Endothelial cell of umbilical vein (primary cell): ENCODE measurements at regions not wholly inside any gene's neighbourhood (a gene's known extent, or its start where the extent isn't known, plus 50 kb on each side); places are given as distances from the start of the nearest gene placed in this dataset.

Experiments used
- BruUV-seq: library from RNA; stranded (reverse); fragments of 400-500 nt; replicated peaks from 2 replicates; lab custom pipeline; 2021; lab: Mats Ljungman, UMichigan
- CTCF ChIA-PET: fragments of 300-600, 350-600 bp; sonication (Branson Sonifier 250); formaldehyde crosslinking; loops from one replicate; lab custom pipeline; 2021; ENCODE audit warnings: antibody characterized with exemption, inconsistent platforms; lab: Charles Lee
- POLR2A ChIA-PET: fragments of 300-600, 350-600 bp; sonication (Branson Sonifier 250); formaldehyde crosslinking; loops from one replicate; lab custom pipeline; 2021; ENCODE audit warnings: antibody characterized with exemption, inconsistent platforms; lab: Charles Lee
- DNase-seq: peaks from one replicate; pipeline ENCODE4 v3.0.0-alpha.2; 2011; ENCODE audit warnings: low read depth, low spot score
- FAIRE-seq: peaks from 2 replicates; lab custom pipeline; 2011; peaks lifted over from hg19 to GRCh38; lab: Jason Lieb, UNC
- H2AFZ ChIP-seq: 2 replicates; pipeline ENCODE4 v1.6.0; 2012; ENCODE audit warnings: low read depth, low read length, control low read depth, inconsistent platforms
- H3K27ac ChIP-seq: 2 replicates; pipeline ENCODE4 v1.5.1; 2011; ENCODE audit warnings: low read depth, mild to moderate bottlenecking, control low read depth, low read length, moderate library complexity; ENCODE audit not compliant: insufficient read depth
- H3K27me3 ChIP-seq, 2 experiments: 2 replicates each; pipeline versions ENCODE4 v1.6.0 to v1.6.1; 2011; ENCODE audit warnings: low read length in 2 of 2, mixed read lengths in 1 of 2; ENCODE audit not compliant: control insufficient read depth in 2 of 2, insufficient read depth in 2 of 2
- H3K36me3 ChIP-seq, 2 experiments: 2 replicates in 1 of 2; 3 replicates in 1 of 2; pipeline ENCODE4 v1.5.1; 2011; ENCODE audit warnings: low read length in 2 of 2, mild to moderate bottlenecking in 1 of 2, moderate library complexity in 1 of 2; ENCODE audit not compliant: control insufficient read depth in 2 of 2, insufficient read depth in 2 of 2; ENCODE audit errors: extremely low read depth in 1 of 2
- H3K4me1 ChIP-seq: 3 replicates; pipeline ENCODE4 v1.5.1; 2011; ENCODE audit warnings: mild to moderate bottlenecking, low read length; ENCODE audit not compliant: control insufficient read depth, insufficient read depth; ENCODE audit errors: extremely low read depth
- H3K4me2 ChIP-seq: 2 replicates; pipeline ENCODE4 v1.6.1; 2011; ENCODE audit warnings: low read length, control low read depth, mixed read lengths; ENCODE audit not compliant: insufficient read depth
- H3K4me3 ChIP-seq, 3 experiments: fragments of 200-600 bp in 1 of 3; sonication (generic), shearing (Covaris generic) in 1 of 3; replicated peaks in 1 of 3; 2 replicates each; pipeline ENCODE4 v1.5.1; 2011 to 2016; ENCODE audit warnings: control low read depth in 3 of 3, low read length in 3 of 3, mild to moderate bottlenecking in 2 of 3, inconsistent platforms in 1 of 3, low read depth in 1 of 3, moderate library complexity in 1 of 3; ENCODE audit not compliant: insufficient read depth in 1 of 3
- H3K79me2 ChIP-seq: 2 replicates; pipeline ENCODE4 v1.6.0; 2012; ENCODE audit warnings: low read length, inconsistent platforms; ENCODE audit not compliant: control insufficient read depth, insufficient read depth
- H3K9ac ChIP-seq: replicated peaks from 2 replicates; pipeline ENCODE3; 2011; ENCODE audit warnings: low read length, control low read depth; ENCODE audit not compliant: insufficient read depth; ENCODE audit errors: extremely low read depth
- H3K9me1 ChIP-seq: replicated peaks from 3 replicates; pipeline ENCODE4 v1.6.0; 2011; ENCODE audit warnings: mild to moderate bottlenecking, low read length; ENCODE audit not compliant: control insufficient read depth, insufficient read depth; ENCODE audit errors: extremely low read depth
- H3K9me3 ChIP-seq: replicated peaks from 2 replicates; pipeline ENCODE4 v1.5.1; 2012; ENCODE audit warnings: low read length, inconsistent platforms; ENCODE audit not compliant: control insufficient read depth, insufficient read depth
- H4K20me1 ChIP-seq: replicated peaks from 2 replicates; pipeline ENCODE3; 2011; ENCODE audit warnings: mild to moderate bottlenecking, low read length; ENCODE audit not compliant: control insufficient read depth, insufficient read depth; ENCODE audit errors: extremely low read depth
- EZH2 ChIP-seq: IDR thresholded peaks from 2 replicates; pipeline ENCODE4 v1.6.1; 2012; ENCODE audit warnings: borderline replicate concordance, low read depth, mild to moderate bottlenecking, moderate library complexity, low read length, inconsistent platforms; ENCODE audit not compliant: severe bottlenecking
- FOS ChIP-seq: IDR thresholded peaks from 2 replicates; pipeline ENCODE4 v1.6.1; 2011; ENCODE audit warnings: mild to moderate bottlenecking, low read length, moderate library complexity, borderline replicate concordance; ENCODE audit not compliant: insufficient read depth
- GATA2 ChIP-seq: IDR thresholded peaks from 2 replicates; pipeline ENCODE4 v1.7.0; 2011; ENCODE audit warnings: low read depth, mild to moderate bottlenecking, moderate library complexity, mixed read lengths, low read length; ENCODE audit not compliant: insufficient read length, insufficient read depth
- JUN ChIP-seq: IDR thresholded peaks from 2 replicates; pipeline ENCODE4 v1.6.1; 2011; ENCODE audit warnings: borderline replicate concordance, low read depth; ENCODE audit not compliant: insufficient read length, insufficient read depth
- MYC ChIP-seq: IDR thresholded peaks from one replicate; pipeline ENCODE4 v1.6.1; 2011; ENCODE audit warnings: mild to moderate bottlenecking, low read depth, low read length
- POLR2A ChIP-seq: IDR thresholded peaks from 2 replicates; pipeline ENCODE4 v1.6.1; 2012; ENCODE audit warnings: low read depth, mild to moderate bottlenecking, control low read depth, low read length
- POLR2AphosphoS5 ChIP-seq: IDR thresholded peaks from 2 replicates; pipeline ENCODE4 v1.6.1; 2012; ENCODE audit warnings: low read depth, mild to moderate bottlenecking, control low read depth, low read length, moderate library complexity; ENCODE audit not compliant: insufficient read depth
- dilution Hi-C: fragments of 300-500 bp; cut with MboI; formaldehyde crosslinking; loops from one replicate; pipeline ENCODE4 v1.15.0; 2019; ENCODE audit warnings: low sequenced_read_pairs; ENCODE audit not compliant: extremely low pct_ligation_motif_present
- intact Hi-C: fragments of 100-400 bp; cut with micrococcal nuclease; formaldehyde crosslinking; loops from one replicate; pipeline ENCODE4 v1.10.0; 2022
- TF ChIP-seq, protein P1 (sequence below), 2 donors: IDR thresholded peaks; 1 replicate in 1 of 2; 2 replicates in 1 of 2; pipeline ENCODE4 v1.5.1; 2011; ENCODE audit warnings: low read length in 2 of 2, mild to moderate bottlenecking in 2 of 2, moderate library complexity in 2 of 2, control low read depth in 1 of 2, inconsistent platforms in 1 of 2, low read depth in 1 of 2; ENCODE audit not compliant: insufficient read depth in 1 of 2; ENCODE audit errors: extremely low read depth in 1 of 2
- TF ChIP-seq, protein P2 (sequence below): IDR thresholded peaks from 2 replicates; pipeline ENCODE4 v1.6.1; 2011; ENCODE audit not compliant: insufficient read depth, insufficient read length

DNA sequence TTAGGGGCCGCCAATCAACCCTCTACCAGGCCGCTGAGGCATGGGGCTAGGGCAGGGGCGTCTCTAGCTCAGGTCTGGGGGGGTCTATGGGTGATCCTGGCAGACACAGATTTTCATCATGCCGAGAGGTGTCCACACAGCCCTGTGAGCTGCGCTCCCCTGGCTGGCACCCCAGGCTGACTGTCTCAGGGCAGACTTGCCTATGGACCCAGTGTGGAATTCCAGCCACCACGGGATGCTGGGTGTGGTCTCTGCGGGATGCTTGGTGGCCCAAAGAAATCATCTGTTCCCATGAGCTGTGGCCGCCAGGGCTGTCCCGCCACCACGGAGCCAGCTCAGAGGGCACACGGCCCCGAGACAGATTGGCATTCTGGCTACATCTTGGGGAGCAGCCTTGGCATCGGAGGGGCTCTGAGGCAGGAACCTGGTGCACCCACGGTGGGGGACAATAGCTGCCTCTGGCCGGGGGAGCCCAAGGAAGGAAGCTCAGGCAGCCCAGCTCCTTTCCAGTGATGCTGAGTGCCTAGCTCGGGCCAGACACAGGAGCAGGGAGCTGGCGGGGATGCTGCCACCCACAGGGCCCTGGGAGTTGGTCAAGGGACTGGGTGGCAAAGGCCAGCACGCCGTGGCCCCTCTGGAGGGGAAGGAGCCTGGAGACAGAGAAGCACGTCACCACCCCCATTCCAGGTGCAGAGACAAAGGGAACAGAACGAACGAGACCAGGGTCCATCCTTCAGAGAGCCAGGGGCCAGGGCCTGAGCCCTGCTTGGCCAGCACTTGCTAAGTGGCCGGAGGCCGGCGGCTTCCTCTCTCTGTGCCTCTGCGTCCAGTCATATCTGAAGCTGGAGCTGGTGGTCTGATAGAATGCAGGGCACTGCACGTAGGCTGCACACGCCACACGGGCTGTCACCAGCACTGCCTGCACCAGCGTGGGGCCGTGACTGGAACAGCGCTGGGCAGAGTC is 64.4 kb upstream of the FGF3 start:
- BruUV-seq: no TSS peak
- Histone ChIP-seq H3K4me2 (no peak overlapping the region), H3K36me3 (no peaks in the 10 kb centered on the region), H4K20me1 (no peaks in the 10 kb centered on the region), H3K9me1 (no peaks in the 10 kb centered on the region), H3K4me3 (no peak overlapping the region), H3K27ac (no peak overlapping the region), H3K79me2 (no peaks in the 10 kb centered on the region), H3K4me1 (no peaks in the 10 kb centered on the region), H3K9ac (no peak overlapping the region), H2AFZ (no peak overlapping the region), H3K27me3 (no peaks in the 10 kb centered on the region), H3K9me3 (no peaks in the 10 kb centered on the region)
- CTCF ChIA-PET: no interaction called here
- TF ChIP-seq JUN (no peak), POLR2A (no peak), EZH2 (no peak), MYC (no peak), POLR2AphosphoS5 (no peak), FOS (no peak), GATA2 (no peak)
- TF ChIP-seq, protein P1, sequence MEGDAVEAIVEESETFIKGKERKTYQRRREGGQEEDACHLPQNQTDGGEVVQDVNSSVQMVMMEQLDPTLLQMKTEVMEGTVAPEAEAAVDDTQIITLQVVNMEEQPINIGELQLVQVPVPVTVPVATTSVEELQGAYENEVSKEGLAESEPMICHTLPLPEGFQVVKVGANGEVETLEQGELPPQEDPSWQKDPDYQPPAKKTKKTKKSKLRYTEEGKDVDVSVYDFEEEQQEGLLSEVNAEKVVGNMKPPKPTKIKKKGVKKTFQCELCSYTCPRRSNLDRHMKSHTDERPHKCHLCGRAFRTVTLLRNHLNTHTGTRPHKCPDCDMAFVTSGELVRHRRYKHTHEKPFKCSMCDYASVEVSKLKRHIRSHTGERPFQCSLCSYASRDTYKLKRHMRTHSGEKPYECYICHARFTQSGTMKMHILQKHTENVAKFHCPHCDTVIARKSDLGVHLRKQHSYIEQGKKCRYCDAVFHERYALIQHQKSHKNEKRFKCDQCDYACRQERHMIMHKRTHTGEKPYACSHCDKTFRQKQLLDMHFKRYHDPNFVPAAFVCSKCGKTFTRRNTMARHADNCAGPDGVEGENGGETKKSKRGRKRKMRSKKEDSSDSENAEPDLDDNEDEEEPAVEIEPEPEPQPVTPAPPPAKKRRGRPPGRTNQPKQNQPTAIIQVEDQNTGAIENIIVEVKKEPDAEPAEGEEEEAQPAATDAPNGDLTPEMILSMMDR (IDR thresholded peaks at IDR 0.05; ENCODE audit: extremely low read depth in 1 of 2, insufficient read depth in 1 of 2, low read depth in 1 of 2, low read length in 2 of 2): no peak
- TF ChIP-seq, protein P2, sequence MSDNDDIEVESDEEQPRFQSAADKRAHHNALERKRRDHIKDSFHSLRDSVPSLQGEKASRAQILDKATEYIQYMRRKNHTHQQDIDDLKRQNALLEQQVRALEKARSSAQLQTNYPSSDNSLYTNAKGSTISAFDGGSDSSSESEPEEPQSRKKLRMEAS: no peak
- DNase-seq: no peak
- intact Hi-C loops: no loop called here
- POLR2A ChIA-PET: no interaction called here
- no peak for FAIRE-seq
- dilution Hi-C loops: no loop called here
